GM12874 (cell line): ENCODE measurements at regions not wholly inside any gene's neighbourhood (a gene's known extent, or its start where the extent isn't known, plus 50 kb on each side); places are given as distances from the start of the nearest gene placed in this dataset.

Experiments
- TF ChIP-seq, protein P1 (sequence below): IDR thresholded peaks from 2 replicates; pipeline ENCODE4 v1.5.1; 2011; ENCODE audit warnings: low read depth, mild to moderate bottlenecking, control low read depth, low read length, moderate library complexity; ENCODE audit not compliant: insufficient read depth

GRCh38 chr12:86774841-86775388 is 518.7 kb upstream of the MGAT4C start:
- TF ChIP-seq, protein P1, sequence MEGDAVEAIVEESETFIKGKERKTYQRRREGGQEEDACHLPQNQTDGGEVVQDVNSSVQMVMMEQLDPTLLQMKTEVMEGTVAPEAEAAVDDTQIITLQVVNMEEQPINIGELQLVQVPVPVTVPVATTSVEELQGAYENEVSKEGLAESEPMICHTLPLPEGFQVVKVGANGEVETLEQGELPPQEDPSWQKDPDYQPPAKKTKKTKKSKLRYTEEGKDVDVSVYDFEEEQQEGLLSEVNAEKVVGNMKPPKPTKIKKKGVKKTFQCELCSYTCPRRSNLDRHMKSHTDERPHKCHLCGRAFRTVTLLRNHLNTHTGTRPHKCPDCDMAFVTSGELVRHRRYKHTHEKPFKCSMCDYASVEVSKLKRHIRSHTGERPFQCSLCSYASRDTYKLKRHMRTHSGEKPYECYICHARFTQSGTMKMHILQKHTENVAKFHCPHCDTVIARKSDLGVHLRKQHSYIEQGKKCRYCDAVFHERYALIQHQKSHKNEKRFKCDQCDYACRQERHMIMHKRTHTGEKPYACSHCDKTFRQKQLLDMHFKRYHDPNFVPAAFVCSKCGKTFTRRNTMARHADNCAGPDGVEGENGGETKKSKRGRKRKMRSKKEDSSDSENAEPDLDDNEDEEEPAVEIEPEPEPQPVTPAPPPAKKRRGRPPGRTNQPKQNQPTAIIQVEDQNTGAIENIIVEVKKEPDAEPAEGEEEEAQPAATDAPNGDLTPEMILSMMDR, result no peak

DNA sequence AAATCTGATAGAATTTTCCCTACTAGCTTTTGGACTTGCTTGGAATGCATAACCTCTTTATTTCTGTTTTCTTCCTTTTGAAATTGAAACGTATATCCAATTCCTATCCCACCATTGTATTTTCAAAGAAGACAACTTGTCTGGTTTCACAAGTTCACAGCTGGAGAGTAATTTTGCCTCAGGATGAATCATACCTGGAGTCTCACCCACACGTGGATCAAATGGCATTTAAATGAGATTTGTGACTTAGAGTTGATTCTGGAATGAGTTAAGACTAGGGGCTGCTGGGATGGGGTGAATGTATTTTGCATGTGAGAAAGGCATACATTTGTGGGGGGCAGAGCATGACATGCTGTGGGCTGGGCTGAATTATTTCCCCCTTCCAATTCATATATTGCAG is 516.5 kb upstream of the MGAT4C start:
- TF ChIP-seq, protein P1, result no peak

DNA sequence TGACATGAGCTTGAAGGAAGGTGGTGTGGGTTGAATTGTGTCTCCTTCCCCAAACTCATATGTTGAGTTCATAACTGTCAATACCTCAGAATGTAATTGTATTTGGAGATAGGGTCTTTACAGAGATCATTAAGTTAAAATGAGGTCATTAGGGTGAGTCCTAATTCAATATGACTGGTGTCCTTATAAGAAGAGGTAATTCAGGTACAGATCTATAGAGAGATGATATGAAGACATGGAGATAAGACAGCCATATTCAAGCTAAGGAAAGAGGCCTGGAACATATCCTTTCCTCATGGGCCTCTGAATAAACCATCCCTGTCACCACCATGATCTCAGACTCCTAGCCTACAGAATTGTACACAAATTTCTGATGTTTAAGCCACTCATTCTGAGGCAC is 514.7 kb upstream of the MGAT4C start:
- TF ChIP-seq, protein P1, result no peak

GRCh38 chr12:86748894-86749293 is 492.7 kb upstream of the MGAT4C start:
- TF ChIP-seq, protein P1, result no peak

GRCh38 chr12:86744547-86745212 is 488.5 kb upstream of the MGAT4C start:
- TF ChIP-seq, protein P1, result no peak

GRCh38 chr12:86743875-86744536 is 487.8 kb upstream of the MGAT4C start:
- TF ChIP-seq, protein P1, result no peak

- TF ChIP-seq, protein P1, result no peak
Measured at GRCh38 chr12:86741531-86741930, 485.3 kb upstream of the MGAT4C start.
